ENCODE measurements at regions not wholly inside any gene's neighbourhood (a gene's known extent, or its start where the extent isn't known, plus 50 kb on each side); places are given as distances from the start of the nearest gene placed in this dataset.

GRCh38 chr5:101829255-101829654 lies 466.8 kb downstream of the SLCO4C1 start:
- BruUV-seq (replicated peaks): no TSS peak
- in situ Hi-C loops (cut with HindIII; ENCODE audit: extremely low pct_ligation_motif_present, low pct_unique_long_range_greater_than_20kb): no loop called here
- H3K27me3 ChIP-seq (ENCODE audit: control insufficient read depth in 1 of 2, insufficient read depth in 2 of 2, low read length in 2 of 2): no peaks in the 10 kb centered on the region
- H3K9me3 ChIP-seq (ENCODE audit: low read length): no peaks in the 10 kb centered on the region
- H4K20me1 ChIP-seq (ENCODE audit: insufficient read depth, low read length): no peaks in the 10 kb centered on the region
- no peak overlapping the region for H3K4me3 ChIP-seq (replicated peaks in 1 of 3; ENCODE audit: insufficient read depth in 1 of 3, low read depth in 2 of 3, low read length in 3 of 3)
- H3K27ac ChIP-seq (ENCODE audit: extremely low read length, insufficient read depth, low read length): no peak overlapping the region
- ATAC-seq (no peak), DNase-seq (ENCODE audit: low spot score) (no peak), FAIRE-seq (no peak)
- ChIA-PET POLR2A (no interaction called here), CTCF (ENCODE audit: low intra/inter-chr PET ratio, low total read pairs) (no interaction called here)
- H3K4me2 ChIP-seq (ENCODE audit: low read depth, low read length): no peak overlapping the region
- TF ChIP-seq HOXD1 (CRISPR knock-in tag; IDR thresholded peaks at IDR 0.05) (no peak), ZNF776 (CRISPR knock-in tag; IDR thresholded peaks at IDR 0.05) (no peak), ATF7-NPFF (CRISPR knock-in tag; IDR thresholded peaks at IDR 0.05; ENCODE audit: low read depth) (no peak), ZNF766 (CRISPR knock-in tag; IDR thresholded peaks at IDR 0.05; ENCODE audit: borderline replicate concordance) (no peak), KMT2A (CRISPR knock-in tag; IDR thresholded peaks at IDR 0.05) (no peak), ZKSCAN5 (CRISPR knock-in tag; IDR thresholded peaks at IDR 0.05) (no peak), ZNF44 (CRISPR knock-in tag; IDR thresholded peaks at IDR 0.05) (no peak), ZNF224 (CRISPR knock-in tag; IDR thresholded peaks at IDR 0.05) (no peak)
- TF ChIP-seq, protein P1, sequence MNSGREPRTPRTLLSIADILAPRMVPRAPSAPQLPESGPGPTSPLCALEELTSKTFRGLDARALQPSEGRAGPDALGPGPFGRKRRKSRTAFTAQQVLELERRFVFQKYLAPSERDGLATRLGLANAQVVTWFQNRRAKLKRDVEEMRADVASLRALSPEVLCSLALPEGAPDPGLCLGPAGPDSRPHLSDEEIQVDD (CRISPR knock-in tag; IDR thresholded peaks at IDR 0.05; ENCODE audit: borderline replicate concordance): no peak
- no peaks in the 10 kb centered on the region for H3K4me1 ChIP-seq (ENCODE audit: insufficient read depth, low read length)
- H3K36me3 ChIP-seq (replicated peaks in 1 of 2; ENCODE audit: control insufficient read depth in 1 of 2, insufficient read depth in 2 of 2, low read length in 2 of 2): no peaks in the 10 kb centered on the region
- H2AFZ ChIP-seq (ENCODE audit: low read length): no peak overlapping the region
- intact Hi-C loops (cut with micrococcal nuclease; ENCODE audit: unreplicated experiment): no loop called here
- WGBS (ENCODE audit: low lambda C conversion rate): 0% methylated on average over 4 of the region's 4 CpGs
- H3K9ac ChIP-seq (ENCODE audit: insufficient read depth, low read depth, low read length): no peak overlapping the region
- H3K79me2 ChIP-seq (ENCODE audit: insufficient read depth, low read length): no peaks in the 10 kb centered on the region

GRCh38 chr5:101811466-101811865 lies 484.6 kb downstream of the SLCO4C1 start:
- no peak for ATAC-seq
- no peak for DNase-seq (ENCODE audit: low spot score)
- POLR2A ChIA-PET: no interaction called here
- Histone ChIP-seq H4K20me1 (ENCODE audit: insufficient read depth, low read length) (no peaks in the 10 kb centered on the region), H3K27me3 (ENCODE audit: control insufficient read depth in 1 of 2, insufficient read depth in 2 of 2, low read length in 2 of 2) (no peaks in the 10 kb centered on the region), H3K4me2 (ENCODE audit: low read depth, low read length) (no peak overlapping the region), H3K4me3 (replicated peaks in 1 of 3; ENCODE audit: insufficient read depth in 1 of 3, low read depth in 2 of 3, low read length in 3 of 3) (no peak overlapping the region), H3K9me3 (ENCODE audit: low read length) (no peaks in the 10 kb centered on the region), H2AFZ (ENCODE audit: low read length) (no peak overlapping the region), H3K27ac (ENCODE audit: extremely low read length, insufficient read depth, low read length) (no peak overlapping the region), H3K4me1 (ENCODE audit: insufficient read depth, low read length) (no peaks in the 10 kb centered on the region), H3K79me2 (ENCODE audit: insufficient read depth, low read length) (no peaks in the 10 kb centered on the region), H3K36me3 (replicated peaks in 1 of 2; ENCODE audit: control insufficient read depth in 1 of 2, insufficient read depth in 2 of 2, low read length in 2 of 2) (no peaks in the 10 kb centered on the region), H3K9ac (ENCODE audit: insufficient read depth, low read depth, low read length) (no peak overlapping the region)
- no peak for FAIRE-seq
- no peak for TF ChIP-seq DNMT1 (CRISPR knock-in tag; IDR thresholded peaks at IDR 0.05)
- in situ Hi-C loops (cut with HindIII; ENCODE audit: extremely low pct_ligation_motif_present, low pct_unique_long_range_greater_than_20kb) (no loop called here), intact Hi-C loops (cut with micrococcal nuclease; ENCODE audit: unreplicated experiment) (no loop called here)
- no TSS peak for BruUV-seq (replicated peaks)
- CTCF ChIA-PET (ENCODE audit: low intra/inter-chr PET ratio, low total read pairs): no interaction called here
